ENCODE measurements at regions not wholly inside any gene's neighbourhood (a gene's known extent, or its start where the extent isn't known, plus 50 kb on each side); places are given as distances from the start of the nearest gene placed in this dataset.

DNA sequence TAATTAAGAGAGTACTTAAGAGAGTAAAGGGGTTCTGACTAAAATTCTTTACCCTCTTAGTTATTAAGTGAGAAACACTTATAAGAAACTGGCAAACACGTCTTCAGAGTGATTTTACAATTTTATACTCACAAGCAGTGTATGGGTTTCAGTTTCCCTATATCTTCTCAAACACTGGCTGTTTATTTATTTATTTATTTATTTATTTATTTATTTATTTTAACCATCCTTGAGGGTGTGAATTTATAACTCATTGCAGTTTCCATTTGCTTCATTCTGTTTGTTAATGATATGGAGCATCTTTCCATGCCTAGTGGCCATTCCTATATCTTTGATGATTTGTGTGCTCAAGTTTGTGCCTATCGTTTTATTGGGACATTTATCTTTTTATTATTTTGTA lies 68.0 kb upstream of the SGCD start:
- TF ChIP-seq CTCF (IDR thresholded peaks at IDR 0.05; ENCODE audit: borderline replicate concordance, extremely low read depth, insufficient read depth): no peak
- FAIRE-seq: no peak

GRCh38 chr5:156259618-156260017 lies 67.3 kb upstream of the SGCD start:
- no peak for DNase-seq
- no peak for FAIRE-seq
- intact Hi-C loops (cut with DNase I): no loop called here
- no peaks in the 10 kb centered on the region for H3K36me3 ChIP-seq (ENCODE audit: control insufficient read depth in 2 of 3, insufficient read depth in 3 of 3, low read length in 3 of 3)
- no peak overlapping the region for H3K9ac ChIP-seq (ENCODE audit: low read length in 3 of 3)
- H3K27me3 ChIP-seq (ENCODE audit: control insufficient read depth, insufficient read depth, low read length): no peaks in the 10 kb centered on the region
- H3K27ac ChIP-seq (ENCODE audit: low read depth in 2 of 2, low read length in 2 of 2): no peak overlapping the region
- TF ChIP-seq CTCF (IDR thresholded peaks at IDR 0.05; ENCODE audit: borderline replicate concordance, extremely low read depth, insufficient read depth): no peak
- H3K4me1 ChIP-seq (ENCODE audit: control insufficient read depth in 2 of 3, insufficient read depth in 2 of 3, low read depth in 1 of 3, low read length in 3 of 3): no peaks in the 10 kb centered on the region
- no peaks in the 10 kb centered on the region for H3K9me3 ChIP-seq (ENCODE audit: control insufficient read depth in 2 of 3, insufficient read depth in 1 of 3, low read length in 3 of 3)
- H3K4me3 ChIP-seq (ENCODE audit: low read length in 3 of 3): no peak overlapping the region

More for the DNA sequence above, 68.0 kb upstream of the SGCD start:
- no peak for DNase-seq
- no peaks in the 10 kb centered on the region for H3K27me3 ChIP-seq (ENCODE audit: control insufficient read depth, insufficient read depth, low read length)
- H3K36me3 ChIP-seq (ENCODE audit: control insufficient read depth in 2 of 3, insufficient read depth in 3 of 3, low read length in 3 of 3): no peaks in the 10 kb centered on the region
- intact Hi-C loops (cut with DNase I): no loop called here
- H3K4me3 ChIP-seq (ENCODE audit: low read length in 3 of 3): no peak overlapping the region
- H3K9ac ChIP-seq (ENCODE audit: low read length in 3 of 3): no peak overlapping the region
- no peaks in the 10 kb centered on the region for H3K4me1 ChIP-seq (ENCODE audit: control insufficient read depth in 2 of 3, insufficient read depth in 2 of 3, low read depth in 1 of 3, low read length in 3 of 3)
- H3K27ac ChIP-seq (ENCODE audit: low read depth in 2 of 2, low read length in 2 of 2): no peak overlapping the region
- H3K9me3 ChIP-seq (ENCODE audit: control insufficient read depth in 2 of 3, insufficient read depth in 1 of 3, low read length in 3 of 3): no peaks in the 10 kb centered on the region

- H3K9me3 ChIP-seq (ENCODE audit: control insufficient read depth in 2 of 3, insufficient read depth in 1 of 3, low read length in 3 of 3): no peaks in the 10 kb centered on the region
- no peak overlapping the region for H3K27ac ChIP-seq (ENCODE audit: low read depth in 2 of 2, low read length in 2 of 2)
- no peak overlapping the region for H3K4me3 ChIP-seq (ENCODE audit: low read length in 3 of 3)
- no peak for DNase-seq
- H3K27me3 ChIP-seq (ENCODE audit: control insufficient read depth, insufficient read depth, low read length): no peaks in the 10 kb centered on the region
- TF ChIP-seq CTCF (IDR thresholded peaks at IDR 0.05; ENCODE audit: borderline replicate concordance, extremely low read depth, insufficient read depth): no peak
- H3K4me1 ChIP-seq (ENCODE audit: control insufficient read depth in 2 of 3, insufficient read depth in 2 of 3, low read depth in 1 of 3, low read length in 3 of 3): no peaks in the 10 kb centered on the region
- no peak overlapping the region for H3K9ac ChIP-seq (ENCODE audit: low read length in 3 of 3)
- H3K36me3 ChIP-seq (ENCODE audit: control insufficient read depth in 2 of 3, insufficient read depth in 3 of 3, low read length in 3 of 3): no peaks in the 10 kb centered on the region
- intact Hi-C loops (cut with DNase I): no loop called here
- no peak for FAIRE-seq
These were observed 65.6 kb upstream of the SGCD start for GRCh38 chr5:156261275-156261939.

GRCh38 chr5:156271569-156271968 lies 55.4 kb upstream of the SGCD start:
- no peak for FAIRE-seq
- no peaks in the 10 kb centered on the region for H3K4me1 ChIP-seq (ENCODE audit: control insufficient read depth in 2 of 3, insufficient read depth in 2 of 3, low read depth in 1 of 3, low read length in 3 of 3)
- H3K27ac ChIP-seq (ENCODE audit: low read depth in 2 of 2, low read length in 2 of 2): no peak overlapping the region
- no peaks in the 10 kb centered on the region for H3K9me3 ChIP-seq (ENCODE audit: control insufficient read depth in 2 of 3, insufficient read depth in 1 of 3, low read length in 3 of 3)
- intact Hi-C loops (cut with DNase I): no loop called here
- H3K36me3 ChIP-seq (ENCODE audit: control insufficient read depth in 2 of 3, insufficient read depth in 3 of 3, low read length in 3 of 3): no peaks in the 10 kb centered on the region
- DNase-seq: no peak
- no peak overlapping the region for H3K4me3 ChIP-seq (ENCODE audit: low read length in 3 of 3)
- no peaks in the 10 kb centered on the region for H3K27me3 ChIP-seq (ENCODE audit: control insufficient read depth, insufficient read depth, low read length)
- H3K9ac ChIP-seq (ENCODE audit: low read length in 3 of 3): no peak overlapping the region
- TF ChIP-seq CTCF (IDR thresholded peaks at IDR 0.05; ENCODE audit: borderline replicate concordance, extremely low read depth, insufficient read depth): no peak

Measured in kidney (tissue), 13 donors.